ENCODE measurements at regions not wholly inside any gene's neighbourhood (a gene's known extent, or its start where the extent isn't known, plus 50 kb on each side); places are given as distances from the start of the nearest gene placed in this dataset.

- TF ChIP-seq POLR2A (IDR thresholded peaks at IDR 0.05) (no peak), CTCF (IDR thresholded peaks at IDR 0.05) (no peak)
These were observed 129.1 kb upstream of the MEF2C start for GRCh38 chr5:89011778-89012711.
